Neural cell (in vitro differentiated cells): ENCODE measurements at regions not wholly inside any gene's neighbourhood (a gene's known extent, or its start where the extent isn't known, plus 50 kb on each side); places are given as distances from the start of the nearest gene placed in this dataset.

Experiments
- H2AFZ ChIP-seq: fragments of 200-600, 300-800 bp; sonication (generic), shearing (Covaris generic); 2 replicates; pipeline ENCODE4 v1.6.0; 2014; ENCODE audit warnings: low read depth, mild to moderate bottlenecking, antibody characterized with exemption, low read length, moderate library complexity
- H3F3A ChIP-seq: fragments of 200-600 bp; shearing (Covaris generic); 2 replicates; pipeline ENCODE4 v1.6.1; 2016; ENCODE audit warnings: mild to moderate bottlenecking, moderate library complexity, mixed read lengths, antibody characterized with exemption, low read length; ENCODE audit not compliant: insufficient read depth, poor library complexity, severe bottlenecking
- H3K27ac ChIP-seq: fragments of 200-600, 300-800 bp; sonication (generic), shearing (Covaris generic); 2 replicates; pipeline ENCODE4 v1.5.1; 2014; ENCODE audit warnings: mild to moderate bottlenecking, low read length, moderate library complexity
- H3K27me3 ChIP-seq: fragments of 300-800, 200-600 bp; sonication (generic), shearing (Covaris generic); 2 replicates; pipeline ENCODE4 v1.6.0; 2014; ENCODE audit warnings: mild to moderate bottlenecking, low read depth, low read length, moderate library complexity; ENCODE audit not compliant: insufficient read depth
- H3K36me3 ChIP-seq: fragments of 300-800, 200-600 bp; sonication (generic), shearing (Covaris generic); 2 replicates; pipeline ENCODE4 v1.5.1; 2014; ENCODE audit warnings: mild to moderate bottlenecking, antibody characterized with exemption, low read length, moderate library complexity; ENCODE audit not compliant: insufficient read depth
- H3K4me2 ChIP-seq: fragments of 300-800, 200-600 bp; sonication (generic), shearing (Covaris generic); 2 replicates; pipeline ENCODE4 v1.6.0; 2014; ENCODE audit warnings: mild to moderate bottlenecking, low read length
- H3K4me3 ChIP-seq: fragments of 300-800, 200-600 bp; sonication (generic), shearing (Covaris generic); 2 replicates; pipeline ENCODE4 v1.5.1; 2014; ENCODE audit warnings: mild to moderate bottlenecking, low read length, moderate library complexity
- H3K79me2 ChIP-seq: fragments of 200-600 bp; shearing (Covaris generic); replicated peaks from 2 replicates; pipeline ENCODE4 v1.6.0; 2014; ENCODE audit warnings: mild to moderate bottlenecking, low read length, moderate library complexity; ENCODE audit not compliant: insufficient read depth
- H3K9ac ChIP-seq: fragments of 300-800, 200-600 bp; sonication (generic), shearing (Covaris generic); 2 replicates; pipeline ENCODE4 v1.6.1; 2016; ENCODE audit warnings: mild to moderate bottlenecking, low read length, mixed read lengths
- H3K9me2 ChIP-seq: fragments of 200-600 bp; shearing (Covaris generic); 2 replicates; pipeline ENCODE4 v1.6.1; 2016; ENCODE audit warnings: mild to moderate bottlenecking, low read length, mixed read lengths; ENCODE audit not compliant: insufficient read depth
- H3K9me3 ChIP-seq: fragments of 200-600, 300-800 bp; sonication (generic), shearing (Covaris generic); 2 replicates; pipeline ENCODE4 v1.6.1; 2016; ENCODE audit warnings: mild to moderate bottlenecking, mixed run types, low read length, moderate library complexity, mixed read lengths
- H4K20me1 ChIP-seq: fragments of 200-600 bp; shearing (Covaris generic); 2 replicates; pipeline ENCODE4 v1.6.1; 2016; ENCODE audit warnings: mild to moderate bottlenecking, mixed run types; ENCODE audit not compliant: insufficient read depth
- EP300 ChIP-seq: fragments of 450-650 bp; conservative IDR thresholded peaks from 2 replicates; pipeline ENCODE4 v1.6.1; 2014; ENCODE audit warnings: antibody characterized with exemption, mild to moderate bottlenecking, moderate library complexity; ENCODE audit not compliant: poor library complexity, severe bottlenecking
- MXI1 ChIP-seq: fragments of 450-650 bp; conservative IDR thresholded peaks from 2 replicates; pipeline ENCODE4 v1.6.1; 2014; ENCODE audit warnings: antibody characterized with exemption, mild to moderate bottlenecking; ENCODE audit not compliant: poor library complexity, severe bottlenecking
- POLR2AphosphoS5 ChIP-seq: IDR thresholded peaks from 2 replicates; pipeline ENCODE4 v1.6.1; 2012
- RAD21 ChIP-seq: fragments of 450-650 bp; conservative IDR thresholded peaks from 2 replicates; pipeline ENCODE4 v1.6.1; 2014; ENCODE audit warnings: antibody characterized with exemption, mild to moderate bottlenecking, moderate library complexity
- SMC3 ChIP-seq: fragments of 450-650 bp; conservative IDR thresholded peaks from 2 replicates; pipeline ENCODE4 v1.6.1; 2014; ENCODE audit warnings: antibody characterized with exemption, mild to moderate bottlenecking, moderate library complexity; ENCODE audit not compliant: poor library complexity
- TAF1 ChIP-seq: IDR thresholded peaks from 2 replicates; pipeline ENCODE4 v1.6.1; 2012; ENCODE audit warnings: low read depth
- TF ChIP-seq, protein P1 (sequence below): IDR thresholded peaks from 2 replicates; pipeline ENCODE4 v1.6.1; 2012; ENCODE audit warnings: borderline replicate concordance
- TF ChIP-seq, protein P2 (sequence below): fragments of 450-650 bp; IDR thresholded peaks from 2 replicates; pipeline ENCODE4 v1.5.1; 2014; ENCODE audit warnings: antibody characterized with exemption, mild to moderate bottlenecking, moderate library complexity; ENCODE audit not compliant: poor library complexity, severe bottlenecking

DNA sequence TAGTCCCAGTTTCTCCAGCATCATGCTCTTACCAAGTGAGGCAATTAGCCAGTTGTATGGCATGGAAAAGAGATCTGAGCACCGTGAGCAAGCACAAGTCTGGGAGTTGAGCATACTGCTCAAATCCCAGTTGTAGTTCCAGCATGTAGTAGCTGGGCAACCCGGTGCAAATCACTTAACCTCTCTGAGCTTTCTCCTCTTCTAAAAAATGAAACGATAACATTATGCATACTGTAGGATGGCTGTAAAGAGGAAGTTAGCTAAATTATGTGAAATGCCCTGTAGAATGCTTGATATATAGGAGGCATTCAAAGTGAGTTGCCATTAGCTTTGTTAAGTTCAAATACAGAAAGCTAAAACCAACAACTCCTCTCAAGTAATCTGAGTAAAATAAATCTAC is 164.0 kb upstream of the ZEB2 start:
- Histone ChIP-seq H3K27me3 (no peaks in the 10 kb centered on the region), H3K27ac (no peak overlapping the region), H3K4me2 (no peak overlapping the region), H3K4me3 (no peak overlapping the region), H4K20me1 (no peaks in the 10 kb centered on the region), H3K9me3 (no peaks in the 10 kb centered on the region), H3F3A (no peaks in the 10 kb centered on the region), H3K36me3 (no peaks in the 10 kb centered on the region), H3K9me2 (no peaks in the 10 kb centered on the region), H2AFZ (no peak overlapping the region), H3K9ac (no peak overlapping the region), H3K79me2 (no peaks in the 10 kb centered on the region)
- TF ChIP-seq EP300: no peak
- no peak for TF ChIP-seq SMC3
- no peak for TF ChIP-seq TAF1
- TF ChIP-seq, protein P1, sequence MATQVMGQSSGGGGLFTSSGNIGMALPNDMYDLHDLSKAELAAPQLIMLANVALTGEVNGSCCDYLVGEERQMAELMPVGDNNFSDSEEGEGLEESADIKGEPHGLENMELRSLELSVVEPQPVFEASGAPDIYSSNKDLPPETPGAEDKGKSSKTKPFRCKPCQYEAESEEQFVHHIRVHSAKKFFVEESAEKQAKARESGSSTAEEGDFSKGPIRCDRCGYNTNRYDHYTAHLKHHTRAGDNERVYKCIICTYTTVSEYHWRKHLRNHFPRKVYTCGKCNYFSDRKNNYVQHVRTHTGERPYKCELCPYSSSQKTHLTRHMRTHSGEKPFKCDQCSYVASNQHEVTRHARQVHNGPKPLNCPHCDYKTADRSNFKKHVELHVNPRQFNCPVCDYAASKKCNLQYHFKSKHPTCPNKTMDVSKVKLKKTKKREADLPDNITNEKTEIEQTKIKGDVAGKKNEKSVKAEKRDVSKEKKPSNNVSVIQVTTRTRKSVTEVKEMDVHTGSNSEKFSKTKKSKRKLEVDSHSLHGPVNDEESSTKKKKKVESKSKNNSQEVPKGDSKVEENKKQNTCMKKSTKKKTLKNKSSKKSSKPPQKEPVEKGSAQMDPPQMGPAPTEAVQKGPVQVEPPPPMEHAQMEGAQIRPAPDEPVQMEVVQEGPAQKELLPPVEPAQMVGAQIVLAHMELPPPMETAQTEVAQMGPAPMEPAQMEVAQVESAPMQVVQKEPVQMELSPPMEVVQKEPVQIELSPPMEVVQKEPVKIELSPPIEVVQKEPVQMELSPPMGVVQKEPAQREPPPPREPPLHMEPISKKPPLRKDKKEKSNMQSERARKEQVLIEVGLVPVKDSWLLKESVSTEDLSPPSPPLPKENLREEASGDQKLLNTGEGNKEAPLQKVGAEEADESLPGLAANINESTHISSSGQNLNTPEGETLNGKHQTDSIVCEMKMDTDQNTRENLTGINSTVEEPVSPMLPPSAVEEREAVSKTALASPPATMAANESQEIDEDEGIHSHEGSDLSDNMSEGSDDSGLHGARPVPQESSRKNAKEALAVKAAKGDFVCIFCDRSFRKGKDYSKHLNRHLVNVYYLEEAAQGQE: no peak
- TF ChIP-seq, protein P2, sequence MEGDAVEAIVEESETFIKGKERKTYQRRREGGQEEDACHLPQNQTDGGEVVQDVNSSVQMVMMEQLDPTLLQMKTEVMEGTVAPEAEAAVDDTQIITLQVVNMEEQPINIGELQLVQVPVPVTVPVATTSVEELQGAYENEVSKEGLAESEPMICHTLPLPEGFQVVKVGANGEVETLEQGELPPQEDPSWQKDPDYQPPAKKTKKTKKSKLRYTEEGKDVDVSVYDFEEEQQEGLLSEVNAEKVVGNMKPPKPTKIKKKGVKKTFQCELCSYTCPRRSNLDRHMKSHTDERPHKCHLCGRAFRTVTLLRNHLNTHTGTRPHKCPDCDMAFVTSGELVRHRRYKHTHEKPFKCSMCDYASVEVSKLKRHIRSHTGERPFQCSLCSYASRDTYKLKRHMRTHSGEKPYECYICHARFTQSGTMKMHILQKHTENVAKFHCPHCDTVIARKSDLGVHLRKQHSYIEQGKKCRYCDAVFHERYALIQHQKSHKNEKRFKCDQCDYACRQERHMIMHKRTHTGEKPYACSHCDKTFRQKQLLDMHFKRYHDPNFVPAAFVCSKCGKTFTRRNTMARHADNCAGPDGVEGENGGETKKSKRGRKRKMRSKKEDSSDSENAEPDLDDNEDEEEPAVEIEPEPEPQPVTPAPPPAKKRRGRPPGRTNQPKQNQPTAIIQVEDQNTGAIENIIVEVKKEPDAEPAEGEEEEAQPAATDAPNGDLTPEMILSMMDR: no peak
- TF ChIP-seq POLR2AphosphoS5: no peak

DNA sequence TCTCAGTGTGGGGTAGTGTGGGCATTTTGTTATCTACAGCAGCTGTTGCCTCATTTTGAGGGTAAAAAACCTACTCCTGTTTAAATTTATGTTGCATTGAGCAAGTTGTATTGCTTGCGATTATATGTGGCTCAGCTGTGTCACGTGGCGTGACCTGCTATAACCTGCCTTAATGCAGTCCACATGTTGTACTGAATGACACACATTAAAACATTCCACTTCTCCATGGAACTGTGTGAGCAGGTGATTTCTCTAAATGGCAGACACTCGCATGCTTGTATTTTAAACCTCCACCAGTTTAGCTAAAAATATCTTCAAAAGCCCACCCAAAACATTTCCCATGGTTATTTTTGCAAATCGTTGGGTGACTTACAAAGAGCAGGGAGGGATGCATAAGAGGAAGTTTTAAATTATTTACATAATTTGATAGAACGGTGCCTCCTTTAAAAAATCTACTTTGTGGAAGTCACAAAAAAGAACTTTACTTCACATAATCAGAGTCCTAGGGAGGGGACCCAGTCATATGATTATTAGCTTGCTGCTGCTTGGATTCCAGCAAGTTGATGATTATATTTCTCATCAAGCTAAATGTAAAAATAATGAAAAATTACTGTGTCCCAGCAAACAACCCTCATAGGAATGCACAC is 163.3 kb upstream of the ZEB2 start:
- no peak overlapping the region for H3K4me2 ChIP-seq
- no peak overlapping the region for H3K4me3 ChIP-seq
- H3F3A ChIP-seq: no peaks in the 10 kb centered on the region
- H3K27me3 ChIP-seq: no peaks in the 10 kb centered on the region
- H3K27ac ChIP-seq: no peak overlapping the region
- H4K20me1 ChIP-seq: no peaks in the 10 kb centered on the region
- H3K9me3 ChIP-seq: no peaks in the 10 kb centered on the region
- no peaks in the 10 kb centered on the region for H3K79me2 ChIP-seq
- no peaks in the 10 kb centered on the region for H3K9me2 ChIP-seq
- H3K36me3 ChIP-seq: no peaks in the 10 kb centered on the region
- TF ChIP-seq, protein P2: no peak
- TF ChIP-seq SMC3: no peak
- TF ChIP-seq, protein P1: no peak
- no peak for TF ChIP-seq TAF1
- TF ChIP-seq RAD21: no peak
- TF ChIP-seq POLR2AphosphoS5: no peak
- no peak for TF ChIP-seq MXI1
- no peak overlapping the region for H2AFZ ChIP-seq
- H3K9ac ChIP-seq: no peak overlapping the region
